Upper lobe of left lung (tissue), 6 donors: ENCODE measurements at regions not wholly inside any gene's neighbourhood (a gene's known extent, or its start where the extent isn't known, plus 50 kb on each side); places are given as distances from the start of the nearest gene placed in this dataset.

Experiments used
- ATAC-seq, 2 donors: fragments of 200-7000 bp; cut with Tn5 transposase; one replicate each; pipeline ENCODE4 v1.9.1; 2022; ENCODE audit warnings: mild to moderate bottlenecking in 2 of 2, moderate library complexity in 2 of 2; ENCODE audit not compliant: low FRiP score in 2 of 2
- DNase-seq, 2 donors: peaks; one replicate each; pipeline ENCODE4 v3.0.0-alpha.2; 2019 to 2020
- H3K27ac ChIP-seq, 4 donors: fragments of 200-600 bp; sonication (generic); one replicate each; pipeline ENCODE4 v1.5.1; 2016 to 2019
- H3K27me3 ChIP-seq, 4 donors: fragments of 200-600 bp; sonication (generic); one replicate each; pipeline ENCODE4 v1.5.1; 2017 to 2019
- H3K36me3 ChIP-seq, 4 donors: fragments of 200-600 bp; sonication (generic); one replicate each; pipeline ENCODE4 v1.5.1; 2016 to 2019
- H3K4me1 ChIP-seq, 4 donors: fragments of 200-600 bp; sonication (generic); one replicate each; pipeline ENCODE4 v1.5.1; 2018 to 2019
- H3K4me3 ChIP-seq, 4 donors: fragments of 200-600 bp; sonication (generic); one replicate each; pipeline ENCODE4 v1.5.1; 2017 to 2019; ENCODE audit warnings: mild to moderate bottlenecking in 2 of 4, moderate library complexity in 1 of 4
- H3K9me3 ChIP-seq, 4 donors: fragments of 200-600 bp; sonication (generic); one replicate each; pipeline ENCODE4 v1.5.1; 2018 to 2019
- CTCF ChIP-seq, 6 experiments: fragments of 450-650 bp in 4 of 6; fragments of 200-600 bp in 2 of 6; sonication (generic) in 2 of 6; IDR thresholded peaks; one replicate each; pipeline ENCODE4 v1.5.1; 2016 to 2019; ENCODE audit warnings: antibody characterized with exemption in 6 of 6
- EP300 ChIP-seq, 4 donors: sonication (generic); formaldehyde crosslinking; IDR thresholded peaks; one replicate each; pipeline ENCODE4 v1.5.1; 2017; ENCODE audit warnings: antibody characterized with exemption in 4 of 4, control low read depth in 2 of 4
- POLR2A ChIP-seq, 4 donors: fragments of 450-650 bp; IDR thresholded peaks; one replicate each; pipeline ENCODE4 v1.5.1; 2016 to 2017; ENCODE audit warnings: antibody characterized with exemption in 4 of 4, mild to moderate bottlenecking in 2 of 4
- POLR2AphosphoS5 ChIP-seq, 2 donors: sonication (generic); formaldehyde crosslinking; IDR thresholded peaks; one replicate each; pipeline ENCODE4 v1.5.1; 2017; ENCODE audit warnings: antibody characterized with exemption in 2 of 2
- WGBS, 2 donors: methylation state at CpG; one replicate each; pipeline ENCODE4 v1.1.5; 2017 to 2018; 5-methylcytosine and 5-hydroxymethylcytosine counted together
- donor health status: DM: no; HTN: no; CAD: no; lungs with moderate emphysema.
- donor health status: DM: no; HTN: yes; CAD: no; lungs with severe emphysema.

- Histone ChIP-seq H3K4me1 (no peaks in the 10 kb centered on the region), H3K9me3 (no peaks in the 10 kb centered on the region), H3K36me3 (no peaks in the 10 kb centered on the region), H3K27ac (no peak overlapping the region), H3K4me3 (no peak overlapping the region), H3K27me3 (no peaks in the 10 kb centered on the region)
- DNase-seq (no peak), ATAC-seq (no peak)
- WGBS, 2 donors: 61 to 66% methylated on average over 2 of the region's 2 CpGs
- no peak for TF ChIP-seq EP300 (IDR thresholded peaks at IDR 0.05)
- TF ChIP-seq POLR2A (IDR thresholded peaks at IDR 0.05): no peak
- no peak for TF ChIP-seq CTCF (IDR thresholded peaks at IDR 0.05)
- TF ChIP-seq POLR2AphosphoS5 (IDR thresholded peaks at IDR 0.05): no peak
Observed at GRCh38 chr2:49360407-49360767, 206.1 kb upstream of the FSHR start.

- no peak for ATAC-seq
- Histone ChIP-seq H3K9me3 (no peaks in the 10 kb centered on the region), H3K4me3 (no peak overlapping the region), H3K27me3 (no peaks in the 10 kb centered on the region), H3K4me1 (no peaks in the 10 kb centered on the region), H3K36me3 (no peaks in the 10 kb centered on the region), H3K27ac (no peak overlapping the region)
- DNase-seq: no peak
- 74% methylated on average over 2 of the region's 2 CpGs for WGBS, 2 donors
- TF ChIP-seq POLR2A (IDR thresholded peaks at IDR 0.05) (no peak), EP300 (IDR thresholded peaks at IDR 0.05) (no peak), CTCF (IDR thresholded peaks at IDR 0.05) (no peak), POLR2AphosphoS5 (IDR thresholded peaks at IDR 0.05) (no peak)
Observed at GRCh38 chr2:49359721-49360406, 205.5 kb upstream of the FSHR start.

- Histone ChIP-seq H3K27me3 (no peaks in the 10 kb centered on the region), H3K36me3 (no peaks in the 10 kb centered on the region), H3K9me3 (no peaks in the 10 kb centered on the region), H3K4me1 (no peaks in the 10 kb centered on the region), H3K4me3 (no peak overlapping the region), H3K27ac (no peak overlapping the region)
- TF ChIP-seq POLR2A (IDR thresholded peaks at IDR 0.05): no peak
- no peak for TF ChIP-seq POLR2AphosphoS5 (IDR thresholded peaks at IDR 0.05)
- no peak for TF ChIP-seq EP300 (IDR thresholded peaks at IDR 0.05)
- no peak for TF ChIP-seq CTCF (IDR thresholded peaks at IDR 0.05)
- ATAC-seq (no peak), DNase-seq (no peak)
Observed at GRCh38 chr2:49355611-49356010, 201.3 kb upstream of the FSHR start.

- H3K27ac ChIP-seq: no peak overlapping the region
- H3K36me3 ChIP-seq: no peaks in the 10 kb centered on the region
- no peaks in the 10 kb centered on the region for H3K27me3 ChIP-seq
- no peak for ATAC-seq
- 48 to 52% methylated on average over 3 to 4 of the region's 4 CpGs for WGBS, 2 donors
- no peaks in the 10 kb centered on the region for H3K9me3 ChIP-seq
- TF ChIP-seq CTCF (IDR thresholded peaks at IDR 0.05) (no peak), EP300 (IDR thresholded peaks at IDR 0.05) (no peak), POLR2A (IDR thresholded peaks at IDR 0.05) (no peak), POLR2AphosphoS5 (IDR thresholded peaks at IDR 0.05) (no peak)
- DNase-seq: no peak
- no peaks in the 10 kb centered on the region for H3K4me1 ChIP-seq
- H3K4me3 ChIP-seq: no peak overlapping the region
Observed at GRCh38 chr2:49351560-49351959, 197.2 kb upstream of the FSHR start.

GRCh38 chr2:49343638-49344037 lies 189.3 kb upstream of the FSHR start:
- 85 to 90% methylated on average over 3 of the region's 3 CpGs for WGBS, 2 donors
- TF ChIP-seq CTCF (IDR thresholded peaks at IDR 0.05) (no peak), EP300 (IDR thresholded peaks at IDR 0.05) (no peak), POLR2A (IDR thresholded peaks at IDR 0.05) (no peak), POLR2AphosphoS5 (IDR thresholded peaks at IDR 0.05) (no peak)
- no peaks in the 10 kb centered on the region for H3K9me3 ChIP-seq
- H3K4me3 ChIP-seq: no peak overlapping the region
- ATAC-seq (no peak), DNase-seq (no peak)
- H3K27ac ChIP-seq: no peak overlapping the region
- H3K4me1 ChIP-seq: no peaks in the 10 kb centered on the region
- no peaks in the 10 kb centered on the region for H3K27me3 ChIP-seq
- no peaks in the 10 kb centered on the region for H3K36me3 ChIP-seq
